Panc1 (cell line): ENCODE measurements at regions not wholly inside any gene's neighbourhood (a gene's known extent, or its start where the extent isn't known, plus 50 kb on each side); places are given as distances from the start of the nearest gene placed in this dataset.

Source experiments
- CTCF ChIP-seq: fragments of 450-650 bp; IDR thresholded peaks from 2 replicates; pipeline ENCODE4 v1.5.1; 2017; ENCODE audit warnings: mild to moderate bottlenecking
- POLR2AphosphoS5 ChIP-seq: IDR thresholded peaks from 2 replicates; pipeline ENCODE4 v1.6.1; 2012; ENCODE audit warnings: mild to moderate bottlenecking, low read depth, low read length, moderate library complexity
- REST ChIP-seq, 2 experiments: IDR thresholded peaks; 2 replicates each; pipeline ENCODE4 v1.6.1; 2011 to 2012; ENCODE audit warnings: low read depth in 2 of 2, control low read depth in 1 of 2, low read length in 1 of 2, mild to moderate bottlenecking in 1 of 2, moderate library complexity in 1 of 2; ENCODE audit not compliant: insufficient read depth in 1 of 2
- SIN3A ChIP-seq: IDR thresholded peaks from 2 replicates; pipeline ENCODE4 v1.6.1; 2012; ENCODE audit warnings: low read depth, mild to moderate bottlenecking, low read length, moderate library complexity, borderline replicate concordance; ENCODE audit not compliant: insufficient read depth

GRCh38 chr3:162112719-162113118 lies 616.1 kb downstream of the OTOL1 start:
- TF ChIP-seq CTCF (no peak), REST (IDR thresholded peaks at IDR 0.05; ENCODE audit: insufficient read depth in 1 of 2, low read depth in 2 of 2, low read length in 1 of 2) (no peak), POLR2AphosphoS5 (no peak), SIN3A (no peak)
